ENCODE measurements at regions not wholly inside any gene's neighbourhood (a gene's known extent, or its start where the extent isn't known, plus 50 kb on each side); places are given as distances from the start of the nearest gene placed in this dataset.
A peak's percentile ranks its signal among the peaks of the same experiment; 100 is the strongest.
"Not testable (repeated sequence)": the region's sequence is repeated elsewhere in the genome, so short reads cannot be mapped to it uniquely, and the experiment has no call there.

DNA sequence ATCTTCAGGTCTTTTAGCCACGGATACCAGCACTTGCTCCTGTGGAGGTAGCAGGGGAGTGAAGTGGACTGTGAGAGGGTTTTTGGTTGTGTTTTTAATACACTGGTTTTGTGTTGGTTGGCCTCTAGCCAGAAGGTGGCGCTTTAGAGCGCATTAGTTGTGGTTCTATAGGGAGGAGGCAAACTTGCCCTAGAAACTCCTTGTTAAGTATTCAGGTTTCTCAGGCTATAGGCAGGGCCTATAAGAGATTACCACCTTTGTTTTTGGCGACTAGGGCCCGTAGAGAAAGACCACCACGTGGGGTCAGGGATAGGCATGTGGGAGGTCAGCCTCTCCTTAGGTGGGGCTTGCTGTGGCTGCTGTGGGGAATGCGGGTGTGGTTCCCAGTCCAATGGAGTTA is 221.6 kb upstream of the SPANXN4 start:
- Histone ChIP-seq H3K36me3 (ENCODE audit: insufficient read depth) (no peaks in the 10 kb centered on the region), H3K27ac (ENCODE audit: low read depth) (no peak overlapping the region), H3K4me1 (ENCODE audit: insufficient read depth) (no peaks in the 10 kb centered on the region), H3K4me3 (ENCODE audit: low read depth, low read length) (no peak overlapping the region)
- 78% methylated on average over 7 of the region's 7 CpGs for WGBS
- DNase-seq (ENCODE audit: extremely low spot score) = no peak

DNA sequence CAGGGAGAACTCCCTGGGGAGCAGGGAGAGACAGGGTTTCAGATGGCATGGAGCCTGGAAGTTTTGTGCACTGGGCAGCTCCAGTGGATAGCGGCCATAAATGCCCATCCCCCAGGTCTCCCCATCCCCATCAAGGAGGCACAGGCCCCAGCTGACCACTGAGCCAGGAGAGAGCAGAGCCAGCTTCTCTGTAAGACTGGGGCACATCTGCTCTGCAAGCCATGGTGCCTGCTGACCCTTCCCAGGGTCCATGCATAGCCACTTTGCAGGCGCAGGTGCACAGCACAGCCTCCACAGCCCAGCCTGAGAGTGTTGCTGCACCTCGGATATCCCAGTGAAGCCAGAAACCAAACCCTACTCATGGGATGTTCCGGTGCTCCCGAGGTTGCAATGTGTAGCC is 206.3 kb upstream of the SPANXN4 start:
- WGBS = 91% methylated on average over 5 of the region's 5 CpGs
- H3K4me1 ChIP-seq (ENCODE audit: insufficient read depth) = no peaks in the 10 kb centered on the region
- DNase-seq (ENCODE audit: extremely low spot score) = no peak

DNA sequence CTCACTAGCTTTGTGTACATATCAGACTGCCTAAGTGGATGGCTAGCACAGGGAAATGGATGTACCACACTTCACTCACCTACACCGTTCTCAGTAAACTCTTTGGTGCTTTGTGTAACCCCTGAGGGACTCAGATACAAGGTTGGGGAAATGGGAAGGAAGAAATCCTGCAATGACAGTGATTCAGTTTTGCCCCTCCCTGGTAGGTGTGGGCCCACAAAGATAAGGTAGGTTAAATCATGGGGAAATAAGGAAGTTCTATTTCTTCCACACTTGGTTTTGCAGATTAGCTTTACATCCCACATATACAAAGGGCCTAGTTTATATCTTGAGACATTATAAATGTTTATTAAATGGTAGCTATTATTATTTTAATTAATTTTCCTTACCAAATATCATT is 197.6 kb upstream of the SPANXN4 start:
- H3K4me3 ChIP-seq (ENCODE audit: low read depth, low read length) = no peak overlapping the region
- DNase-seq (ENCODE audit: extremely low spot score) = no peak
- 96% methylated on average over 1 of the region's 1 CpG for WGBS

More for the DNA sequence above, 206.3 kb upstream of the SPANXN4 start:
- no peaks in the 10 kb centered on the region for H3K36me3 ChIP-seq (ENCODE audit: insufficient read depth)
- H3K4me3 ChIP-seq (ENCODE audit: low read depth, low read length) = no peak overlapping the region
- no peak overlapping the region for H3K27ac ChIP-seq (ENCODE audit: low read depth)

DNA sequence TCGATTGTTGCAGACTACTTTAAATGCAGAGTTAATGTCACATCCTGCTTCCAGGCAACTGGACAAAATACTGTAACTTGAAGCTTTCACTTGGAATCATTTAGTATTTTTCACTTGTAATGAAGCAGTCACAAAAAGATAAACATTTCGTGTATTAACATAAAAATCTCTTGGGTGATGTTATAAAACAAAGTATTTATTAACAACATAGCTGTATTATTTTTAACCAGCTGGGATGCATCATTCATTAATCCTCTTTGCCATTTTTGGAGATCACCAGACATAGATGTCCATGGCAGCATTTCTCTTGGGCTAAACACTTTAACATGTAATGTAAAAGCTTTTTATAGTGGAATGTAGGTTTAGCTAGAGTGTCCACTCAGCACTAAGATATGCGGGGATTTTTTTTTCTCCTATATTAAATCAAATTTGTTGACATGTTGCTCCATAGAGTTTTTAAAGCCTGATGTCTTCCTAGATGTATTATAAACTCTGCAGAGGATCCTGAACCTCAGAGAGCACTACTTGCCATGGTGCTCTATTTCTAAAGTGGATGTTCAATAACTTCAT is 193.7 kb upstream of the SPANXN4 start:
- Histone ChIP-seq H3K36me3 (ENCODE audit: insufficient read depth) (no peaks in the 10 kb centered on the region), H3K4me3 (ENCODE audit: low read depth, low read length) (no peak overlapping the region), H3K27ac (ENCODE audit: low read depth) (no peak overlapping the region), H3K4me1 (ENCODE audit: insufficient read depth) (no peaks in the 10 kb centered on the region)
- 19% methylated on average over 3 of the region's 3 CpGs for WGBS
- DNase-seq (ENCODE audit: extremely low spot score) = peak; percentile 20

More for the DNA sequence above, 197.6 kb upstream of the SPANXN4 start:
- H3K4me1 ChIP-seq (ENCODE audit: insufficient read depth) = no peaks in the 10 kb centered on the region
- no peak overlapping the region for H3K27ac ChIP-seq (ENCODE audit: low read depth)
- no peaks in the 10 kb centered on the region for H3K36me3 ChIP-seq (ENCODE audit: insufficient read depth)

DNA sequence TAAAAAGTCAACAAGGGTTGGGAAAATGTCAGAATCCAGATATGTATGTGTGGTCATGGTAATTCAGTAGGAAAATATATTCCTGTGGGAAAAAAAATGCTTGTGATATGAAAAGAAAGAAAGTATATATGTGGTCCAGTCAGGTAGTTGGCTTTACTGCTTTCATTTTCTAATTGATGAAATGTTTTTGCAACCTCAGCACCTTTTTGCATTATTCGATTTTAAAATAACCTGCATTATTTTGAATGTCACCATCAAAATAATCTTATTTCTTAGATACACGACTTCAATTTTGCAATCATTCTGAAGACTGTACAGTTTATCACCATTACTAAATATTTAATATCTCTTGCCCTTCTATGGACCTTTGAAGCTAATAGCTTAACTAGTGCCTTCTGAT is 170.8 kb upstream of the SPANXN4 start:
- DNase-seq (ENCODE audit: extremely low spot score) = no peak
- WGBS = 89% methylated on average over 2 of the region's 2 CpGs
- Histone ChIP-seq H3K36me3 (ENCODE audit: insufficient read depth) (no peaks in the 10 kb centered on the region), H3K27ac (ENCODE audit: low read depth) (no peak overlapping the region), H3K4me3 (ENCODE audit: low read depth, low read length) (no peak overlapping the region), H3K4me1 (ENCODE audit: insufficient read depth) (no peaks in the 10 kb centered on the region)

DNA sequence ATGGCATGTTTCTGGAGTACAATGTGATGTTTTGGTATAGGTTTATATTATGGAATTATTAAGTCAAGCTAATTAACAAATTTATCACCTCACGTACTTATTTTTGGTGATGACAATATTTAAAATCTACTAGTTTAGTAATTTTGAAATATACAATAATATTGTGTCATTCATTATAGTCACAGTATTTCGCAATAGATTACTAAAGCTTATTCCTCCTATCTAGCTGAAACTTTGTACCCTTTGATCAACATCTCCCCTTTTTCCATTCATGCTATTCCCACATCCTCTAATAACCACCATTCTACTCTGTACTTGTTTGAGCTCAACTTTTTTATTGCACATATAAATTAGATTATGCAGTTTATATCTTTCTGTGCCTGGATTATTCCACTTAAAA is 164.8 kb upstream of the SPANXN4 start:
- 96% methylated on average over 2 of the region's 2 CpGs for WGBS
- Histone ChIP-seq H3K4me1 (ENCODE audit: insufficient read depth) (no peaks in the 10 kb centered on the region), H3K27ac (ENCODE audit: low read depth) (no peak overlapping the region), H3K36me3 (ENCODE audit: insufficient read depth) (no peaks in the 10 kb centered on the region), H3K4me3 (ENCODE audit: low read depth, low read length) (no peak overlapping the region)
- no peak for DNase-seq (ENCODE audit: extremely low spot score)

DNA sequence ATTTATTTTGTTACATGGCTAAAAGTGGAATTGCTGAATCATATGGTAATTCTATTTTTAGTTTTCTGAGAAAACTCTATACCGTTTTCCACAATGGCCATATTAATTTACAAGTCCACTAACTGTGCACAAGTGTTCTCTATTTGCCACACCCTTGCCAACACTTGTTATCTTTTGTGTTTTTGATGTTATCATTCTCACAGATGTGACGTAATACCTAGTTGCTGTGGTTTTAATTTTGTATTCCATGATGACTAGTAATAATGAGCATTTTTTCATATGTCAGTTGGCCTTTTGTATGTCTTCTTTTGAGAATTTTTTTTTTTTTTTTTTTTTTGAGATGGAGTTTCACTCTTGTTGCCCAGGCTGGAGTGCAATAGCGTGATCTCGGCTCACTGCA is 164.2 kb upstream of the SPANXN4 start:
- Histone ChIP-seq H3K4me3 (ENCODE audit: low read depth, low read length) (no peak overlapping the region), H3K4me1 (ENCODE audit: insufficient read depth) (no peaks in the 10 kb centered on the region), H3K36me3 (ENCODE audit: insufficient read depth) (no peaks in the 10 kb centered on the region), H3K27ac (ENCODE audit: low read depth) (no peak overlapping the region)
- DNase-seq (ENCODE audit: extremely low spot score) = no peak
- WGBS = 78% methylated on average over 4 of the region's 4 CpGs

DNA sequence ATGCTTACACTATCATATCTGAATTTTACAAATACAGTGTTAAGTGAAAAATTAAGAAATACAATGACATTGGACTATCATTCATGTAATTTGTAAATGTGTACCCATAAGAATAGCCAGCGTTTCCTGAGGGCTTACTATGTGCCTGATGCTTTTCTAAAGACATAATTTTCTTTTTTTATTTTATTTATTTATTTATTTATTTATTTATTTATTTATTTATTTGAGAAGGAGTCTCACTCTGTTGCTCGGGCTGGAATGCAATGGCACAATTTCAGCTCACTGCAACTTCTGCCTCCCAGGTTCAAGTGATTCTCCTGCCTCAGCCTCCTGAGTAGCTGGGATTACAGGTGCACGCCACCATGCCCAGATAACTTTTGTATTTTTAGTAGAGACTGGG is 159.5 kb upstream of the SPANXN4 start:
- not testable (repeated sequence) for DNase-seq (ENCODE audit: extremely low spot score); H3K4me3 ChIP-seq (ENCODE audit: low read depth, low read length); H3K4me1 ChIP-seq (ENCODE audit: insufficient read depth); H3K27ac ChIP-seq (ENCODE audit: low read depth); H3K36me3 ChIP-seq (ENCODE audit: insufficient read depth)
- WGBS = 83% methylated on average over 3 of the region's 3 CpGs

DNA sequence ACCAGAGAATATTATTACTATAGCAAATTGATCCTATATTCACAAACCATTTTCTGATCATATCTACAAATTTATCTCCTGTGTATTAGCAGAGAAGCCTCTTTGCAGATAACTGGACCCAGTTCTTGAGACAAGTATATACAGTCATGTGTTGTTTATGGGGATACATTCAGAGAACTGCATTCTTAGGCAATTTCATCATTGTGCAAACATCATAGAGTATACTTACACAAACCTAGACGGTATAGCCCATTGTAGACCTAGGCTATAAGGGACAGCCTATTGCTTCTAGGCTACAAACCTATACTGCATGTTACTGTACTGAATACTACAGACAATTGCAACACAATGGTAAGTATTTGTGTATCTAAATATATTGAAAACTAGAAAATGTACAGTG is 152.5 kb upstream of the SPANXN4 start:
- no peaks in the 10 kb centered on the region for H3K36me3 ChIP-seq (ENCODE audit: insufficient read depth)
- no peak for DNase-seq (ENCODE audit: extremely low spot score)
- H3K4me1 ChIP-seq (ENCODE audit: insufficient read depth) = no peaks in the 10 kb centered on the region
- no peak overlapping the region for H3K4me3 ChIP-seq (ENCODE audit: low read depth, low read length)
- H3K27ac ChIP-seq (ENCODE audit: low read depth) = no peak overlapping the region
- WGBS = 62% methylated on average over 1 of the region's 1 CpG

DNA sequence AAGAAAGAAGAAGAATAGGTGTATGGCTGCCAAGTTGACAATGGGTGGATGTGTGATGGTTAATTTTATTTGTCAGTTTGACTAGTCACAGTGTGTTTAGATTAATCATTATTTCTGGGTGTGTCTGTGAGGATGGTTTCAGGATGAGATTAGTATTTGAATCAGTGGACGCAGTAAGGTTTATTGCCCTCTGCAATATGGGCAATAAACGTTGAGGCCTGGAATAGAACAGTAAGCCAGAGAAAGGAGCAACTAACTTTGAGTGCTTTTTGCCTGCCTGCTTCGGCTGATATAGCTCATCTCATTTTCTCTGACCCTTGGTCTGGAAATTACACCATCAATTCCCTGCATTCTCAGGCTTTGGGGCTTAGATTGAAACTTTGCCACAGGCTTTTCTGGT is 140.8 kb upstream of the SPANXN4 start:
- WGBS = 70% methylated on average over 3 of the region's 3 CpGs
- Histone ChIP-seq H3K4me1 (ENCODE audit: insufficient read depth) (no peaks in the 10 kb centered on the region), H3K36me3 (ENCODE audit: insufficient read depth) (no peaks in the 10 kb centered on the region), H3K27ac (ENCODE audit: low read depth) (no peak overlapping the region), H3K4me3 (ENCODE audit: low read depth, low read length) (no peak overlapping the region)
- DNase-seq (ENCODE audit: extremely low spot score) = no peak

DNA sequence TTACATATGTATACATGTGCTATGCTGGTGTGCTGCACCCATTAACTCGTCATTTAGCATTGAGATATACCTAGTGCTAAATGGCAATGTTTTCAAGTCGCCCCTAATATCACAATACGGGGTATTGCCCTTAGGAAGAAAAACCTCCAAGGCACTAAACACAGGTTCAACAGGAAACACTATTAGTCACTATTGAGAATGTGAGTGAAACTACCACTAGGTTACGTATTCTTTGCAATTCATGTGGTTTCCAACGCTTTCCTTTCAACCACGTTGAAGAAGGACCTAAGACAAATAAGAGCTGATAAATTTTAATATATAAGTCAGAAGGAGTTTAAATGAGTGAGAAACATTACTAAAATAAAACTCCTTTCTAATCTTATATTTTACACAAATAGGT is 134.7 kb upstream of the SPANXN4 start:
- 85% methylated on average over 6 of the region's 6 CpGs for WGBS
- Histone ChIP-seq H3K4me3 (ENCODE audit: low read depth, low read length) (no peak overlapping the region), H3K36me3 (ENCODE audit: insufficient read depth) (no peaks in the 10 kb centered on the region), H3K4me1 (ENCODE audit: insufficient read depth) (no peaks in the 10 kb centered on the region), H3K27ac (ENCODE audit: low read depth) (no peak overlapping the region)
- DNase-seq (ENCODE audit: extremely low spot score) = no peak

DNA sequence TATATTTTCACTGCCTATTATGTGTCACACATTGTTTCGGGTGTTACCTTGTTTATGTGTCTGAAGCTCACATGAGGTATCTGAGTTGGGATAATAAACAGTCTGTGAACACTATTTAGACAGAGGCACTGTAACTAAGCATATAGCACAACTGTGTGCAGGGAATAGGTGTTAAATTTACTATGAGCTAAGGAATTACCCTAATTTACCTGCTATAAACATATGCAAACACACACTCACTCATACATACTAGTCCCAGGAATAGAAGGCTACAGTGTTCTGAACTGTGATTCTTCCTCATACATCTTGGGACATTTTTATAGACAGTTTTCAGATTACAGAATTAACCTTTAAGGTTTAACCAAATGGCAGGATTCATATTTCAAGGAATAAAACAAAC is 127.6 kb upstream of the SPANXN4 start:
- no peak overlapping the region for H3K27ac ChIP-seq (ENCODE audit: low read depth)

DNA sequence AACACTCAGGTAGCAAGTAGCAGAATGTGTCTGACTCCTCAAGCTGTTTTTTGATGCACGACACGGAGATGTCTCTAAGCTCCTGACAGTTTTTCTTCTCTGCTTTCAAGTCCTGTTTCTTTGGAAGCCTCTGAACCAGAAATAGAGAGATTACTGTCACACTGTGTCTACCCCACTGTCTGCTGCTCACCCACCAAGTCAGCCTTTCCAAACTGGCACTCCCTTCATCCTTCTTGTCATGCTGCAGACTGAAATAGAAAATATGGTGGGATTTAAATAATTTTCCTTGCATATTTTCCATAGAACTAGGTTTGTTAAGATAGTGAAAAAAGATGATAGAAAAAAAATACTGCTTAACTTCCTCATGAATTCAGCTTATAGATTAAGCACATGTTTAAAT is 102.5 kb upstream of the SPANXN4 start:
- no peaks in the 10 kb centered on the region for H3K4me1 ChIP-seq (ENCODE audit: insufficient read depth)
- H3K36me3 ChIP-seq (ENCODE audit: insufficient read depth) = no peaks in the 10 kb centered on the region
- no peak for DNase-seq (ENCODE audit: extremely low spot score)
- WGBS = 84% methylated on average over 2 of the region's 2 CpGs
- H3K4me3 ChIP-seq (ENCODE audit: low read depth, low read length) = no peak overlapping the region
- no peak overlapping the region for H3K27ac ChIP-seq (ENCODE audit: low read depth)

More for the DNA sequence above, 127.6 kb upstream of the SPANXN4 start:
- Histone ChIP-seq H3K36me3 (ENCODE audit: insufficient read depth) (no peaks in the 10 kb centered on the region), H3K4me3 (ENCODE audit: low read depth, low read length) (no peak overlapping the region), H3K4me1 (ENCODE audit: insufficient read depth) (no peaks in the 10 kb centered on the region)
- WGBS = 93% methylated on average over 1 of the region's 1 CpG
- no peak for DNase-seq (ENCODE audit: extremely low spot score)

DNA sequence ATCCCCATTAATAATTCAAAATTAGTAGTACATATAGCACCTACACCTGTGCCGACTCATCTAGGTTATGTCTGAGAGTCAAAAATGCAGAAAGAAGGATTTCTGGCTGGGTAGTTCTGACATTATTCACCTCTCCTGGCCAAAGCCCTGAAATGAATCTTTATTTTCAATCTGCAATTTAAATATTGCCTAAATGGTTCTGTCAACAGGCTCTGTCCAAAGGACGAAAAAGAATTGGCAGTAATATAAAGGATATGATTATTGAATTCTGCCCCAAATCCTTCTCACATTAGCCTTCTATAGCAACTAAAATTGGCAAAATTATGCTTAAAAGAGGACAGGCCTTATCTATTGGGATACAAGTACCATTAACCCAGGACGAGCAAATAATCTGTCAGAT is 86.9 kb upstream of the SPANXN4 start:
- Histone ChIP-seq H3K36me3 (ENCODE audit: insufficient read depth) (no peaks in the 10 kb centered on the region), H3K4me3 (ENCODE audit: low read depth, low read length) (no peak overlapping the region), H3K27ac (ENCODE audit: low read depth) (no peak overlapping the region), H3K4me1 (ENCODE audit: insufficient read depth) (no peaks in the 10 kb centered on the region)
- DNase-seq (ENCODE audit: extremely low spot score) = no peak
- WGBS = 92% methylated on average over 3 of the region's 3 CpGs

Measured in urinary bladder (tissue), 3 donors.